HCT116 (cell line): ENCODE measurements at regions not wholly inside any gene's neighbourhood (a gene's known extent, or its start where the extent isn't known, plus 50 kb on each side); places are given as distances from the start of the nearest gene placed in this dataset.

ENCODE experiments used
- ATAC-seq: fragments of 200-7000 bp; cut with Tn5 transposase; 2 replicates; pipeline ENCODE4 v1.9.1; 2020; ENCODE audit warnings: mild to moderate bottlenecking, moderate library complexity
- BruUV-seq: library from RNA; stranded (reverse); fragments of 400-500 nt; replicated peaks from 2 replicates; lab custom pipeline; 2021; lab: Mats Ljungman, UMichigan
- CTCF ChIA-PET: fragments of 300-600 bp; sonication (Branson Sonifier 250); formaldehyde crosslinking; loops from one replicate; lab custom pipeline; 2021; ENCODE audit warnings: antibody characterized with exemption; lab: Charles Lee
- POLR2A ChIA-PET: fragments of 300-600, 350-600 bp; sonication (Branson Sonifier 250); formaldehyde crosslinking; loops from one replicate; lab custom pipeline; 2021; ENCODE audit warnings: antibody characterized with exemption; lab: Charles Lee
- RAD21 ChIA-PET, 2 experiments: fragments of 300-600 bp; sonication (Branson Sonifier 250); formaldehyde crosslinking; loops; one replicate each; lab custom pipeline; 2023; ENCODE audit warnings: low total read pairs in 2 of 2; ENCODE audit not compliant: uncharacterized antibody in 2 of 2, unreplicated experiment in 2 of 2, low non-redundant PET in 1 of 2; lab: Charles Lee
- DNase-seq: peaks from one replicate; pipeline ENCODE4 v3.0.0-alpha.2; 2010; ENCODE audit warnings: low read depth, low spot score
- H2AFZ ChIP-seq: fragments of 200-600 bp; shearing (Covaris generic), sonication (generic); 2 replicates; pipeline ENCODE4 v1.6.1; 2017; ENCODE audit warnings: low read depth, mixed run types, mixed read lengths, antibody characterized with exemption, low read length; ENCODE audit not compliant: poor library complexity, severe bottlenecking
- H3K27ac ChIP-seq: 2 replicates; pipeline ENCODE4 v1.5.1; 2012; ENCODE audit warnings: low read depth, low read length
- H3K27me3 ChIP-seq: fragments of 200-600 bp; sonication (generic); 2 replicates; pipeline ENCODE4 v1.6.1; 2016; ENCODE audit warnings: mixed run types, low read length, mixed read lengths; ENCODE audit not compliant: insufficient read depth
- H3K36me3 ChIP-seq, 2 experiments: fragments of 200-500 bp in 1 of 2; fragments of 200-600 bp in 1 of 2; sonication (Bioruptor generic) in 1 of 2; sonication (generic) in 1 of 2; 2 replicates each; pipeline versions ENCODE4 v1.5.1 to v1.6.1; 2014 to 2016; ENCODE audit warnings: low read length in 2 of 2, inconsistent platforms in 1 of 2, mixed read lengths in 1 of 2, mixed run types in 1 of 2; ENCODE audit not compliant: insufficient read depth in 2 of 2, control insufficient read depth in 1 of 2
- H3K4me1 ChIP-seq, 2 experiments: fragments of 200-600 bp in 1 of 2; sonication (generic) in 1 of 2; 2 replicates each; pipeline versions ENCODE4 v1.5.1 to v1.6.1; 2012 to 2017; ENCODE audit warnings: low read length in 2 of 2, inconsistent platforms in 1 of 2, mild to moderate bottlenecking in 1 of 2, mixed read lengths in 1 of 2, mixed run types in 1 of 2, moderate library complexity in 1 of 2; ENCODE audit not compliant: insufficient read depth in 2 of 2, control insufficient read depth in 1 of 2
- H3K4me2 ChIP-seq: fragments of 200-600 bp; sonication (generic); 2 replicates; pipeline ENCODE4 v1.6.1; 2017; ENCODE audit warnings: mixed run types, low read length, mixed read lengths
- H3K4me3 ChIP-seq, 2 experiments: fragments of 200-600 bp in 1 of 2; sonication (generic) in 1 of 2; replicated peaks in 1 of 2; 2 replicates each; pipeline ENCODE4 v1.5.1; 2011 to 2016; ENCODE audit warnings: low read length in 2 of 2, control low read depth in 1 of 2, low read depth in 1 of 2, mild to moderate bottlenecking in 1 of 2, mixed read lengths in 1 of 2, mixed run types in 1 of 2
- H3K79me2 ChIP-seq: fragments of 200-600 bp; sonication (generic); 2 replicates; pipeline ENCODE4 v1.6.1; 2017; ENCODE audit warnings: mild to moderate bottlenecking, mixed run types, low read length, moderate library complexity, mixed read lengths; ENCODE audit not compliant: insufficient read depth
- H3K9ac ChIP-seq: fragments of 200-600 bp; sonication (generic); 2 replicates; pipeline ENCODE4 v1.6.1; 2016; ENCODE audit warnings: low read length, mixed read lengths
- H3K9me2 ChIP-seq: fragments of 200-600 bp; sonication (generic), shearing (Covaris generic); 2 replicates; pipeline ENCODE4 v1.6.1; 2017; ENCODE audit warnings: mixed run types, mild to moderate bottlenecking, moderate library complexity; ENCODE audit not compliant: insufficient read depth
- H3K9me3 ChIP-seq, 2 experiments: fragments of 200-500 bp in 1 of 2; fragments of 200-600 bp in 1 of 2; sonication (Bioruptor generic) in 1 of 2; sonication (generic) in 1 of 2; 2 replicates each; pipeline ENCODE4 v1.6.1; 2014 to 2017; ENCODE audit warnings: low read length in 2 of 2, mixed read lengths in 2 of 2, inconsistent platforms in 1 of 2, low read depth in 1 of 2, mild to moderate bottlenecking in 1 of 2, mixed run types in 1 of 2, moderate library complexity in 1 of 2; ENCODE audit not compliant: control insufficient read depth in 1 of 2, insufficient read depth in 1 of 2
- H4K20me1 ChIP-seq: fragments of 200-600 bp; sonication (generic), shearing (Covaris generic); 2 replicates; pipeline ENCODE4 v1.6.1; 2017; ENCODE audit warnings: mixed run types, mild to moderate bottlenecking, moderate library complexity; ENCODE audit not compliant: insufficient read depth
- CBX3 ChIP-seq: IDR thresholded peaks from 2 replicates; pipeline ENCODE4 v1.6.1; 2012; ENCODE audit warnings: low read depth
- CEBPB ChIP-seq: IDR thresholded peaks from 2 replicates; pipeline ENCODE4 v1.6.1; 2012; ENCODE audit warnings: low read depth
- EGR1 ChIP-seq: IDR thresholded peaks from 2 replicates; pipeline ENCODE4 v1.6.1; 2012; ENCODE audit warnings: low read depth
- ELF1 ChIP-seq: IDR thresholded peaks from 2 replicates; pipeline ENCODE4 v1.6.1; 2012; ENCODE audit warnings: low read depth, borderline replicate concordance
- EZH2 ChIP-seq: fragments of 200-600 bp; sonication (generic); IDR thresholded peaks from 2 replicates; pipeline ENCODE4 v1.6.1; 2017; ENCODE audit warnings: antibody characterized with exemption, mixed run types
- EZH2phosphoT487 ChIP-seq: fragments of 200-600 bp; IDR thresholded peaks from 2 replicates; pipeline ENCODE4 v1.6.1; 2018; ENCODE audit warnings: antibody characterized with exemption, borderline replicate concordance
- JUND ChIP-seq: IDR thresholded peaks from 2 replicates; pipeline ENCODE4 v1.6.1; 2012
- POLR2A ChIP-seq: IDR thresholded peaks from 2 replicates; pipeline ENCODE4 v1.7.0; 2011; ENCODE audit warnings: borderline replicate concordance; ENCODE audit not compliant: insufficient read depth, insufficient read length; ENCODE audit errors: extremely low read depth
- SIN3A ChIP-seq: IDR thresholded peaks from 2 replicates; pipeline ENCODE4 v1.6.1; 2012; ENCODE audit warnings: low read depth
- YY1 ChIP-seq: IDR thresholded peaks from 2 replicates; pipeline ENCODE4 v1.6.1; 2011; ENCODE audit warnings: low read length, low read depth, moderate library complexity, mild to moderate bottlenecking; ENCODE audit not compliant: insufficient replicate concordance; ENCODE audit errors: extremely low read depth
- intact Hi-C: fragments of 100-400 bp; cut with micrococcal nuclease; formaldehyde crosslinking; loops from 2 replicates; pipeline ENCODE4 v1.10.0; 2022
- TF ChIP-seq, protein P1 (sequence below): IDR thresholded peaks from 2 replicates; pipeline ENCODE4 v1.6.1; 2011; ENCODE audit warnings: mild to moderate bottlenecking, low read length, moderate library complexity; ENCODE audit not compliant: insufficient replicate concordance; ENCODE audit errors: extremely low read depth
- TF ChIP-seq, protein P2 (sequence below): IDR thresholded peaks from 2 replicates; pipeline ENCODE4 v1.6.1; 2012; ENCODE audit warnings: low read depth
- TF ChIP-seq, protein P3 (sequence below): IDR thresholded peaks from 2 replicates; pipeline ENCODE4 v1.6.1; 2012

DNA sequence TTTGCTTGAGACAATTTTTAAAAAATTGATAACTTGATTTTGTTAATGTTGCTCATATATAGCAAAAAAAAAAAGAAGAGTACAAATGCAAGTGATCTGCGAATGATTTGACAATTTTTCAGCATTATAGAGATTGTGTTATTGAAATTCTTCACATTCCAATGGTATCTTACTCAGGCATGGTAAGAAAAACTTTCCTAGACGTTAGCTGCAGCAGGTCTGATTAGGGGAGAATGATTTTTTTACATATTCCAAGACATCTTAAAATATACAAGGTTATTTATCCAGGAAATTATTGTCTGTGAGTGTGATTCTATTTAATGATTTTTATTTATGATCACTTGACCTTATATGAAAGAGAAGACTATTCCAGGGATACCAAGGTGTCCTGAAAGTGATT lies 361.9 kb downstream of the MAT2B start:
- RAD21 ChIA-PET, result no interaction called here
- Histone ChIP-seq H2AFZ (no peak overlapping the region), H3K4me3 (no peak overlapping the region), H3K36me3 (no peaks in the 10 kb centered on the region), H3K4me1 (no peaks in the 10 kb centered on the region), H3K9me3 (no peaks in the 10 kb centered on the region), H3K79me2 (no peaks in the 10 kb centered on the region), H3K27me3 (no peaks in the 10 kb centered on the region), H3K9ac (no peak overlapping the region), H4K20me1 (no peaks in the 10 kb centered on the region; the same call in 1 of the 2 replicates), H3K9me2 (no peaks in the 10 kb centered on the region), H3K4me2 (no peak overlapping the region)
- CTCF ChIA-PET, result no interaction called here
- ATAC-seq, result no peak
- no TSS peak for BruUV-seq
- intact Hi-C loops, result no loop called here
- DNase-seq, result no peak
- POLR2A ChIA-PET, result no interaction called here
- no peak for TF ChIP-seq YY1
- TF ChIP-seq EZH2phosphoT487, result no peak
- TF ChIP-seq, protein P1, sequence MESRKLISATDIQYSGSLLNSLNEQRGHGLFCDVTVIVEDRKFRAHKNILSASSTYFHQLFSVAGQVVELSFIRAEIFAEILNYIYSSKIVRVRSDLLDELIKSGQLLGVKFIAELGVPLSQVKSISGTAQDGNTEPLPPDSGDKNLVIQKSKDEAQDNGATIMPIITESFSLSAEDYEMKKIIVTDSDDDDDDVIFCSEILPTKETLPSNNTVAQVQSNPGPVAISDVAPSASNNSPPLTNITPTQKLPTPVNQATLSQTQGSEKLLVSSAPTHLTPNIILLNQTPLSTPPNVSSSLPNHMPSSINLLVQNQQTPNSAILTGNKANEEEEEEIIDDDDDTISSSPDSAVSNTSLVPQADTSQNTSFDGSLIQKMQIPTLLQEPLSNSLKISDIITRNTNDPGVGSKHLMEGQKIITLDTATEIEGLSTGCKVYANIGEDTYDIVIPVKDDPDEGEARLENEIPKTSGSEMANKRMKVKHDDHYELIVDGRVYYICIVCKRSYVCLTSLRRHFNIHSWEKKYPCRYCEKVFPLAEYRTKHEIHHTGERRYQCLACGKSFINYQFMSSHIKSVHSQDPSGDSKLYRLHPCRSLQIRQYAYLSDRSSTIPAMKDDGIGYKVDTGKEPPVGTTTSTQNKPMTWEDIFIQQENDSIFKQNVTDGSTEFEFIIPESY, result no peak
- TF ChIP-seq, all 23 proteins: peak for 0
- no peak overlapping the region for H3K27ac ChIP-seq

DNA sequence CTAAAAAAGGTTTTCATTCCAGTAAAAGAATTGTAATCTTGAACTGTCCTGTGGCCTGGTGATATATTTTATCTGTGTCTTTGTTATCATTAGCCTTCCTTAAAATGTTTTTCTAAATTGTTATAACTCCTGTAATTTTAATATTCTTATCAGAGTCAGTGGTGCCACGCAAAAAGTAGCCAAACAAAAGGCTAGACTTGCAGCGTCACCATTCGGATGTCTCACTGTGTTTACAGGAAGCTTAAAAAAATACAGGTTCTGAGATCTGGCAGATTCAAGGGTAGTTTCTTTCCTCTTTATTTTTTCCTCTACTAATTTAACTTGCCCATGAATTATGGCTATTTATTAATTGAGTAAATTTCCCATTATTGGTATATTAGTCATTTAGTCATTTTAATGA lies 362.3 kb downstream of the MAT2B start:
- CTCF ChIA-PET, result no interaction called here
- Histone ChIP-seq H3K4me1 (no peaks in the 10 kb centered on the region), H4K20me1 (no peaks in the 10 kb centered on the region; the same call in 1 of the 2 replicates), H3K4me2 (no peak overlapping the region), H3K4me3 (no peak overlapping the region), H3K9me3 (no peaks in the 10 kb centered on the region), H3K27me3 (no peaks in the 10 kb centered on the region), H2AFZ (no peak overlapping the region), H3K9ac (no peak overlapping the region), H3K27ac (no peak overlapping the region), H3K36me3 (no peaks in the 10 kb centered on the region), H3K9me2 (no peaks in the 10 kb centered on the region), H3K79me2 (no peaks in the 10 kb centered on the region)
- RAD21 ChIA-PET, result no interaction called here
- no TSS peak for BruUV-seq
- intact Hi-C loops, result no loop called here
- no peak for DNase-seq
- ATAC-seq, result no peak
- POLR2A ChIA-PET, result no interaction called here
- TF ChIP-seq EZH2 (no peak), YY1 (no peak), CBX3 (no peak), ELF1 (no peak), JUND (no peak), CEBPB (no peak), POLR2A (no peak), EGR1 (no peak), SIN3A (no peak)
- TF ChIP-seq, protein P1, result no peak
- TF ChIP-seq, protein P2, sequence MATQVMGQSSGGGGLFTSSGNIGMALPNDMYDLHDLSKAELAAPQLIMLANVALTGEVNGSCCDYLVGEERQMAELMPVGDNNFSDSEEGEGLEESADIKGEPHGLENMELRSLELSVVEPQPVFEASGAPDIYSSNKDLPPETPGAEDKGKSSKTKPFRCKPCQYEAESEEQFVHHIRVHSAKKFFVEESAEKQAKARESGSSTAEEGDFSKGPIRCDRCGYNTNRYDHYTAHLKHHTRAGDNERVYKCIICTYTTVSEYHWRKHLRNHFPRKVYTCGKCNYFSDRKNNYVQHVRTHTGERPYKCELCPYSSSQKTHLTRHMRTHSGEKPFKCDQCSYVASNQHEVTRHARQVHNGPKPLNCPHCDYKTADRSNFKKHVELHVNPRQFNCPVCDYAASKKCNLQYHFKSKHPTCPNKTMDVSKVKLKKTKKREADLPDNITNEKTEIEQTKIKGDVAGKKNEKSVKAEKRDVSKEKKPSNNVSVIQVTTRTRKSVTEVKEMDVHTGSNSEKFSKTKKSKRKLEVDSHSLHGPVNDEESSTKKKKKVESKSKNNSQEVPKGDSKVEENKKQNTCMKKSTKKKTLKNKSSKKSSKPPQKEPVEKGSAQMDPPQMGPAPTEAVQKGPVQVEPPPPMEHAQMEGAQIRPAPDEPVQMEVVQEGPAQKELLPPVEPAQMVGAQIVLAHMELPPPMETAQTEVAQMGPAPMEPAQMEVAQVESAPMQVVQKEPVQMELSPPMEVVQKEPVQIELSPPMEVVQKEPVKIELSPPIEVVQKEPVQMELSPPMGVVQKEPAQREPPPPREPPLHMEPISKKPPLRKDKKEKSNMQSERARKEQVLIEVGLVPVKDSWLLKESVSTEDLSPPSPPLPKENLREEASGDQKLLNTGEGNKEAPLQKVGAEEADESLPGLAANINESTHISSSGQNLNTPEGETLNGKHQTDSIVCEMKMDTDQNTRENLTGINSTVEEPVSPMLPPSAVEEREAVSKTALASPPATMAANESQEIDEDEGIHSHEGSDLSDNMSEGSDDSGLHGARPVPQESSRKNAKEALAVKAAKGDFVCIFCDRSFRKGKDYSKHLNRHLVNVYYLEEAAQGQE, result no peak
- TF ChIP-seq, protein P3, sequence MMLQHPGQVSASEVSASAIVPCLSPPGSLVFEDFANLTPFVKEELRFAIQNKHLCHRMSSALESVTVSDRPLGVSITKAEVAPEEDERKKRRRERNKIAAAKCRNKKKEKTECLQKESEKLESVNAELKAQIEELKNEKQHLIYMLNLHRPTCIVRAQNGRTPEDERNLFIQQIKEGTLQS, result no peak
